ENCODE measurements at regions not wholly inside any gene's neighbourhood (a gene's known extent, or its start where the extent isn't known, plus 50 kb on each side); places are given as distances from the start of the nearest gene placed in this dataset.
A peak's percentile ranks its signal among the peaks of the same experiment; 100 is the strongest.
"Not testable (repeated sequence)": the region's sequence is repeated elsewhere in the genome, so short reads cannot be mapped to it uniquely, and the experiment has no call there.

- intact Hi-C loops (cut with micrococcal nuclease) = loop anchor here (10.0 kb wide), 2 partner anchors 89 to 441 kb away; partner anchors contain the start of gene CMC1
- Mint-ChIP-seq H3K9me3 (peaks cover 42% of the 10 kb centered on the region), H3K27ac (no peak overlapping the region), H3K36me3 (ENCODE audit: low read depth) (no peaks in the 10 kb centered on the region), H3K4me1 (ENCODE audit: low read depth) (peaks cover 13% of the 10 kb centered on the region), H3K4me3 (no peak overlapping the region), H3K27me3 (no peaks in the 10 kb centered on the region)
Observed at GRCh38 chr3:28155631-28156030, 85.8 kb upstream of the CMC1 start.

- Mint-ChIP-seq H3K4me1 (ENCODE audit: low read depth) (peaks cover 18% of the 10 kb centered on the region), H3K9me3 (peaks cover 42% of the 10 kb centered on the region), H3K27ac (peak overlapping the region; percentile 71)
- H3K27me3 Mint-ChIP-seq; H3K4me3 Mint-ChIP-seq; H3K36me3 Mint-ChIP-seq (ENCODE audit: low read depth): not testable (repeated sequence)
- intact Hi-C loops (cut with micrococcal nuclease) = loop anchor here (10.0 kb wide), 2 partner anchors 88 to 442 kb away; partner anchors contain the start of gene CMC1
Observed at GRCh38 chr3:28156599-28156998, 84.8 kb upstream of the CMC1 start.

GRCh38 chr3:28171962-28172361 is 69.5 kb upstream of the CMC1 start:
- Mint-ChIP-seq H3K36me3 (ENCODE audit: low read depth) (no peaks in the 10 kb centered on the region), H3K4me3 (no peak overlapping the region), H3K4me1 (ENCODE audit: low read depth) (no peaks in the 10 kb centered on the region), H3K9me3 (no peaks in the 10 kb centered on the region), H3K27me3 (no peaks in the 10 kb centered on the region), H3K27ac (no peak overlapping the region)
- intact Hi-C loops (cut with micrococcal nuclease) = no loop called here

- H3K9me3 Mint-ChIP-seq = no peaks in the 10 kb centered on the region
- H3K4me1 Mint-ChIP-seq (ENCODE audit: low read depth) = no peaks in the 10 kb centered on the region
- no peak overlapping the region for H3K4me3 Mint-ChIP-seq
- no peak overlapping the region for H3K27ac Mint-ChIP-seq
- intact Hi-C loops (cut with micrococcal nuclease) = no loop called here
- H3K27me3 Mint-ChIP-seq = no peaks in the 10 kb centered on the region
- H3K36me3 Mint-ChIP-seq (ENCODE audit: low read depth) = no peaks in the 10 kb centered on the region
Observed at GRCh38 chr3:28172748-28173147, 68.7 kb upstream of the CMC1 start.

- no peaks in the 10 kb centered on the region for H3K36me3 Mint-ChIP-seq (ENCODE audit: low read depth)
- H3K27me3 Mint-ChIP-seq = no peaks in the 10 kb centered on the region
- no peak overlapping the region for H3K4me3 Mint-ChIP-seq
- intact Hi-C loops (cut with micrococcal nuclease) = no loop called here
- H3K27ac Mint-ChIP-seq = no peak overlapping the region
- no peaks in the 10 kb centered on the region for H3K4me1 Mint-ChIP-seq (ENCODE audit: low read depth)
- H3K9me3 Mint-ChIP-seq = no peaks in the 10 kb centered on the region
Observed at GRCh38 chr3:28173836-28174235, 67.6 kb upstream of the CMC1 start.

- intact Hi-C loops (cut with micrococcal nuclease) = no loop called here
- Mint-ChIP-seq H3K9me3 (peaks cover 10% of the 10 kb centered on the region), H3K27ac (no peak overlapping the region), H3K36me3 (ENCODE audit: low read depth) (no peaks in the 10 kb centered on the region), H3K4me3 (no peak overlapping the region), H3K27me3 (no peaks in the 10 kb centered on the region), H3K4me1 (ENCODE audit: low read depth) (peaks cover 6% of the 10 kb centered on the region)
Observed at GRCh38 chr3:28186748-28187147, 54.7 kb upstream of the CMC1 start.

- Mint-ChIP-seq H3K4me1 (ENCODE audit: low read depth) (peaks cover 6% of the 10 kb centered on the region), H3K9me3 (no peaks in the 10 kb centered on the region), H3K27ac (no peak overlapping the region), H3K36me3 (ENCODE audit: low read depth) (no peaks in the 10 kb centered on the region), H3K4me3 (no peak overlapping the region), H3K27me3 (no peaks in the 10 kb centered on the region)
- intact Hi-C loops (cut with micrococcal nuclease) = no loop called here
Observed at GRCh38 chr3:28188686-28189085, 52.7 kb upstream of the CMC1 start.

- Mint-ChIP-seq H3K27me3 (no peaks in the 10 kb centered on the region), H3K27ac (no peak overlapping the region), H3K4me3 (no peak overlapping the region), H3K36me3 (ENCODE audit: low read depth) (no peaks in the 10 kb centered on the region), H3K9me3 (no peaks in the 10 kb centered on the region), H3K4me1 (ENCODE audit: low read depth) (peaks cover 3% of the 10 kb centered on the region)
- intact Hi-C loops (cut with micrococcal nuclease) = no loop called here
Observed at GRCh38 chr3:28191363-28191762, 50.1 kb upstream of the CMC1 start.

Data from dendritic cell treated with granulocyte-macrophage colony-stimulating factor and Interleukin-4, amounts not matched to agents 40 ng/mL and 50 ng/mL, for 4 days (primary cell).